Stimulated activated memory B cell treated with anti-CD40 and anti-IgM and Interleukin-4, amounts not matched to agents 10 μg/mL and 1 μg/mL and 100 μg/mL, for 72 hours (primary cell): ENCODE measurements at regions not wholly inside any gene's neighbourhood (a gene's known extent, or its start where the extent isn't known, plus 50 kb on each side); places are given as distances from the start of the nearest gene placed in this dataset.
A peak's percentile ranks its signal among the peaks of the same experiment; 100 is the strongest.

Source experiments
- ATAC-seq: fragments of 150-1000 bp; cut with Tn5 transposase; 2 replicates; pipeline ENCODE4 v1.10.0; 2021
- H3K27ac Mint-ChIP-seq: one replicate; pipeline ENCODE4 v1.8.0; 2022; ENCODE audit warnings: mild to moderate bottlenecking, mixed read lengths
- H3K27me3 Mint-ChIP-seq: one replicate; pipeline ENCODE4 v1.8.0; 2022; ENCODE audit warnings: mixed read lengths
- H3K36me3 Mint-ChIP-seq: one replicate; pipeline ENCODE4 v1.8.0; 2022; ENCODE audit warnings: mixed read lengths
- H3K4me1 Mint-ChIP-seq: one replicate; pipeline ENCODE4 v1.8.0; 2022; ENCODE audit warnings: mixed read lengths
- H3K4me3 Mint-ChIP-seq: one replicate; pipeline ENCODE4 v1.8.0; 2022; ENCODE audit warnings: mild to moderate bottlenecking, moderate library complexity, mixed read lengths
- H3K9me3 Mint-ChIP-seq: one replicate; pipeline ENCODE4 v1.8.0; 2022; ENCODE audit warnings: mixed read lengths

GRCh38 chr2:174022431-174022830, 57.3 kb upstream of the SP3 start:
- no peaks in the 10 kb centered on the region for H3K9me3 Mint-ChIP-seq
- peaks cover 26% of the 10 kb centered on the region for H3K4me1 Mint-ChIP-seq
- H3K27me3 Mint-ChIP-seq, result no peaks in the 10 kb centered on the region
- H3K27ac Mint-ChIP-seq, result peak overlapping the region; percentile 55
- no peak for ATAC-seq
- no peak overlapping the region for H3K4me3 Mint-ChIP-seq
- H3K36me3 Mint-ChIP-seq, result no peaks in the 10 kb centered on the region

GRCh38 chr2:174020926-174021662, 55.9 kb upstream of the SP3 start:
- Mint-ChIP-seq H3K4me1 (peaks cover 26% of the 10 kb centered on the region), H3K27me3 (no peaks in the 10 kb centered on the region), H3K27ac (peak overlapping the region; percentile 55), H3K4me3 (no peak overlapping the region), H3K36me3 (no peaks in the 10 kb centered on the region), H3K9me3 (no peaks in the 10 kb centered on the region)
- ATAC-seq, result peak; percentile 42

GRCh38 chr2:174020026-174020425, 54.9 kb upstream of the SP3 start:
- Mint-ChIP-seq H3K4me3 (no peak overlapping the region), H3K27ac (no peak overlapping the region), H3K36me3 (no peaks in the 10 kb centered on the region), H3K27me3 (no peaks in the 10 kb centered on the region), H3K4me1 (peaks cover 26% of the 10 kb centered on the region), H3K9me3 (no peaks in the 10 kb centered on the region)
- no peak for ATAC-seq

GRCh38 chr2:174016447-174016846, 51.3 kb upstream of the SP3 start:
- Mint-ChIP-seq H3K27ac (no peak overlapping the region), H3K27me3 (no peaks in the 10 kb centered on the region), H3K9me3 (no peaks in the 10 kb centered on the region), H3K4me1 (peaks cover 22% of the 10 kb centered on the region), H3K4me3 (no peak overlapping the region), H3K36me3 (no peaks in the 10 kb centered on the region)
- ATAC-seq, result no peak

GRCh38 chr2:174015428-174015827, 50.3 kb upstream of the SP3 start:
- H3K36me3 Mint-ChIP-seq, result no peaks in the 10 kb centered on the region
- H3K4me1 Mint-ChIP-seq, result peaks cover 14% of the 10 kb centered on the region

More at GRCh38 chr2:174015428-174015827, 50.3 kb upstream of the SP3 start:
- Mint-ChIP-seq H3K9me3 (no peaks in the 10 kb centered on the region), H3K27ac (no peak overlapping the region), H3K27me3 (no peaks in the 10 kb centered on the region), H3K4me3 (no peak overlapping the region)
- ATAC-seq, result no peak
